Stimulated activated CD4-positive, alpha-beta T cell treated with anti-CD3 and anti-CD28 coated beads, Interleukin-4, amount 100 ng/mL, for 4 hours (primary cell): ENCODE measurements at regions not wholly inside any gene's neighbourhood (a gene's known extent, or its start where the extent isn't known, plus 50 kb on each side); places are given as distances from the start of the nearest gene placed in this dataset.
"Not testable (repeated sequence)": the region's sequence is repeated elsewhere in the genome, so short reads cannot be mapped to it uniquely, and the experiment has no call there.

Experiments used
- DNase-seq, 2 experiments: peaks; one replicate each; pipeline ENCODE4 v3.0.0-alpha.2; 2020

GRCh38 chr13:44848920-44849676, 140.2 kb downstream of the NUFIP1 start:
- no peak for DNase-seq

GRCh38 chr13:44845281-44846058, 143.8 kb downstream of the NUFIP1 start:
- DNase-seq, result not testable (repeated sequence)

GRCh38 chr13:44844786-44845185, 144.5 kb downstream of the NUFIP1 start:
- DNase-seq, result no peak

- DNase-seq, result no peak
Measured at GRCh38 chr13:44843403-44843802, 145.9 kb downstream of the NUFIP1 start.

- DNase-seq, result no peak
Measured at GRCh38 chr13:44842158-44842557, 147.1 kb downstream of the NUFIP1 start.

GRCh38 chr13:44840131-44840530, 149.1 kb downstream of the NUFIP1 start:
- DNase-seq, result no peak

GRCh38 chr13:44837250-44837649, 152.0 kb downstream of the NUFIP1 start:
- no peak for DNase-seq

GRCh38 chr13:44834404-44834803, 154.9 kb downstream of the NUFIP1 start:
- DNase-seq, result no peak

- DNase-seq, result no peak
Measured at GRCh38 chr13:44833626-44834025, 155.6 kb downstream of the NUFIP1 start.

- DNase-seq, result no peak
Measured at GRCh38 chr13:44833139-44833538, 156.1 kb downstream of the NUFIP1 start.

- DNase-seq, result no peak
Measured at GRCh38 chr13:44826591-44827350, 162.5 kb downstream of the NUFIP1 start.

GRCh38 chr13:44825953-44826352, 163.3 kb downstream of the NUFIP1 start:
- no peak for DNase-seq

- DNase-seq, result not testable (repeated sequence)
Measured at GRCh38 chr13:44823555-44823954, 165.7 kb downstream of the NUFIP1 start.

- DNase-seq, result no peak
Measured at GRCh38 chr13:44822291-44822690, 167.0 kb downstream of the NUFIP1 start.

GRCh38 chr13:44819772-44820171, 169.5 kb downstream of the NUFIP1 start:
- DNase-seq, result no peak

GRCh38 chr13:44819245-44819644, 170.0 kb downstream of the NUFIP1 start:
- DNase-seq, result no peak

- no peak for DNase-seq
Measured at GRCh38 chr13:44818428-44818827, 170.8 kb downstream of the NUFIP1 start.

GRCh38 chr13:44818016-44818415, 171.3 kb downstream of the NUFIP1 start:
- DNase-seq, result no peak

- DNase-seq, result no peak
Measured at GRCh38 chr13:44817131-44817671, 172.1 kb downstream of the NUFIP1 start.

GRCh38 chr13:44816701-44817100, 172.6 kb downstream of the NUFIP1 start:
- no peak for DNase-seq

GRCh38 chr13:44815623-44816022, 173.6 kb downstream of the NUFIP1 start:
- no peak for DNase-seq

GRCh38 chr13:44814836-44815235, 174.4 kb downstream of the NUFIP1 start:
- DNase-seq, result no peak

- DNase-seq, result no peak
Measured at GRCh38 chr13:44814161-44814560, 175.1 kb downstream of the NUFIP1 start.
